Embryonic facial prominence (tissue), 1 donor: ENCODE measurements at regions not wholly inside any gene's neighbourhood (a gene's known extent, or its start where the extent isn't known, plus 50 kb on each side); places are given as distances from the start of the nearest gene placed in this dataset.

Experiments
- DNase-seq: peaks from one replicate; pipeline ENCODE4 v3.0.0-alpha.2; 2016; ENCODE audit errors: extremely low spot score

DNA sequence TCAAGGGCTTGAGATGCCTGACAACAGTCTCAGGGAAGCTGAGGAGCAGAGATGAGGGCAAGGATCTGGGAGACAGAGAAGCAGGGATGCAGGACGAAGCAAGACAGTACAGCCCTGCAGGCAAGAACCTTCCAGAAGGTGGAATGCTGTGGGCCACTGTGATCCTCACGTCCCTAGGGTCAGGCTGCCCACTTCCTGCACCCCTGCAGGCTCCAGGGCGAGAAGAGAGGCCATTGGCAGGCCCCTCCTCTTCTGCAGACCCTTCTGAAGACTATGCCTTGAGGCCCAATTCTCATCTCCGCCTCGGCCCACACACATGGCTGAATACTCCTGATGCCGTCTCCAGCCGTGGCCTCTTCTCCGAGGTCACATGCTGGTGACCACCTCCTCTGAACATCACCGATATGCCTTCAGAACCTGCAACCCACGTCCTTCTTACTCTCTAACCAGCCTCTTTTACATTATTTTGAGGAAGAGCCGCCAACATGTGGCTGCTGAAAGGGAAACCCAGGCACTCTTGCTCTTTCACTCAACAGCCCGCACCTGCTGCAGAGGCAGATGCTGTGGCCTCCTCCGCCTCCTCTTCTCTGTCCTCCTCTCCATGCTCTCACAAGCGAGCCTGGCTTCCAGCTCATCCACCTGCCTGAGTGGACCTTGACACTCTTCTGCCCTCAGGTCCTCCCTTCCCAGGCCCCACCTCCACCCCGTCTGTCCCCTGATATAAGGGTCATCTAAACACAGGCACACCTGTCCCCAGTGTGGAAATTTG, 181.5 kb downstream of the IRX2 start:
- no peak for DNase-seq

DNA sequence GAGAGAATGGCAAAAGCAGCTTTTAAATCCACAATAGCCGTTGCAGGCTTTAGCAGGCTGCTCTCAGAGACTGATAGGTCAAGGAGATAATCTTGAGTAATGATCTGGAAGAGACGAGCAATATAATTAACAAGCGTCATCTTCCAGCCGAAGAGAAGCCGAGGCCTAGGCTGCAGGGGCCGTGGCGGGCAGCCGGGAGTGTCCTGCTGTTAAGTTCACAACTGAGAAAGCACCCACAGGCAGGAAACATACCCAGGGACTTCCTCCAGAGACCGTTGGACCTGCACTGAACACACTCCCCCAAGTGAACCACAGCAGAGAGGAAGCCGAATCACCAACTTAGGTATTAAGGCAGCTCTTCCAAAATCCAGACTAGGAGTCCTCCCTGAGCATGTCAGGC, 182.3 kb downstream of the IRX2 start:
- DNase-seq = no peak

DNA sequence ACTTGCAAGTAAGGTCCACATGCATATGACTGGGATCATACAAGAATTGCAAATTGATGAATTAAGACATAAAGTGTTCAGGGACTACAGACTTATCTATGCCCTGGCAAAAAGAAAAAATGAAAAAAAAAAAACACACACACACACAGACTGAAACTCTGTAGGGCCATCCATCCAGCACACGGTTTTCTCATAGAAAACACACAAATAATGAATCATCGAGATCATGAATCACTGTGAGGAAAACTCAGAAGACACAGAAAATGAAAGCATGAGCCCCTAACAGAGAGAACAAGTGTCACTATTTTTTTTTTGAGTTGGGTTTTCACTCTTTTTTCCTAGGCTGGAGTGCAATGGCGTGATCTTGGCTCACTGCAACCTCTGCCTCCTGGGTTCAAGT, 185.2 kb downstream of the IRX2 start:
- DNase-seq = no peak

DNA sequence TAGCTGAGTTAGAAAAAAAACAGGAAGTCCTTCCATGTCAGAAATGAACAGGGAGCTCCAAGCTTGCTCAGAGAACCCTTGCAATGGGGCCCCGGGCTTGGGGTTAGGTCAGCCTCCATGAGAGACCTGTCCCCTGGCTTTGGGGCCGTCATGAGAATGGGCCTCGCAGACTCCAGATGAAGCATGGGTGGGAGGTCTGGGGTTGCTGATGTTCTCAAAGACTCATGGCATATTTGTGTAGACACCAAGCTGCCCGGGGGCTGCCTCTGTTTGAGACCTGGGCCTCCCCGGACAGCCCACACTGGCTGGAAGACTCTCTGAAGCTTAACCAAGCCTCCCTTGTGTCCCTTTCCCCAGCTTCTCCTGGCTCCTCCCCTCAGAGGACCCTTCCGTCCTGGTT, 186.3 kb downstream of the IRX2 start:
- no peak for DNase-seq

DNA sequence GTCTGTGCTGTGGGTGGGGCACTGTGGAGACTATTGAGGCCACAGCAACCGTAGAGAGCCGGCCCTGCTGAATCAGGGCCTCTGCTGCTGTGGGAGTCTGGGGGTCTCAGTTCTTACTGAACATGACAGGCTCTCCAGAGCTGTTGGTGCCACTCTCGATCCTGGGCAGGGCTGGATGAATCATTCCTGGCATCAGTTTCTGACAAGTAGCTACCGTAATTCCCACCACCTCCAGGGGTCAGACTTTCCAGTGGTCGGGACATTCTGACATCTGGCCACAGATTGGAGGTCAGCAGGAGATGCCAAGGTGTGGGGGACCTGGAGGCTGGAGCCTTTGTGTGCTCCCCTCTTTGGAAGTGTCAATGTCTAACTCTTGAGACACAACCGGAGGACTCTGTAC, 188.4 kb downstream of the IRX2 start:
- no peak for DNase-seq

DNA sequence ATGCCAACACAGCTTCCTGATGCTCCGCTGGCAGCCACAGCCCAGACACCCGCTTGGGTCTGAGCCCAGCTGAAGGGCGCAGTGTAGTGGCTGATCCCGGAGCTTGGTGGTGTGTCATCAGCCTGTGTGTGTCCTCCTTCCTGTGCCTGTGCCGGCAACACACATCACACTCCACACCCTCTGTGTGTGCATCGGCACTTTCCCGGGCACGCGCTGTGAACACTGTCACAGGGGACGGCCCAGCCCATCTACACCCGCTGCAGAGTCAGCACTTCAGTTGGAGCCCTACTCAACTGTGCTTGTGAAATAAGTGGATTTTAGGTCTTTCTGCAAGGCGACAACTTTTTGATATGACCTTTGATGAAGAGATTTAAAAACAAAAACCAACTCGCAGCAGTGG, 189.4 kb downstream of the IRX2 start:
- no peak for DNase-seq

DNA sequence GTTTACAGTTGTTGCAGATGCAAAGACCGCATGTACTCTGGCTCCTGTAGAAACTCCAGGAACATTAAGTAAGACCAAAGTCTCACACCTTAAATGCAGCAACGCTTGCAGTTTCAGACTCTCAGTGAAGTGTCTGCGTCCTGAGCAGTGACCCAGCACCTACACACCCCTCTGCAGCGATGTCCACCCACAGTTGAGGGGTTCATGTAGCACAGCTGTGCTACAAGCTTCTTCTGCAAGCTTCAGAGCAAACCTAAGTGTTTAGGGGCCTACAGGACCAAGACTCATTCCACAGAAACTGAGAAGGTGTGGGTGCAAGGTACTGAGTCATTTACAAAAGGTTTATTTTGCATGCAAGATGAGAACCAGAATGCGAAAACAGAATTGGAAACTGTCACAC, 191.0 kb downstream of the IRX2 start:
- no peak for DNase-seq

DNA sequence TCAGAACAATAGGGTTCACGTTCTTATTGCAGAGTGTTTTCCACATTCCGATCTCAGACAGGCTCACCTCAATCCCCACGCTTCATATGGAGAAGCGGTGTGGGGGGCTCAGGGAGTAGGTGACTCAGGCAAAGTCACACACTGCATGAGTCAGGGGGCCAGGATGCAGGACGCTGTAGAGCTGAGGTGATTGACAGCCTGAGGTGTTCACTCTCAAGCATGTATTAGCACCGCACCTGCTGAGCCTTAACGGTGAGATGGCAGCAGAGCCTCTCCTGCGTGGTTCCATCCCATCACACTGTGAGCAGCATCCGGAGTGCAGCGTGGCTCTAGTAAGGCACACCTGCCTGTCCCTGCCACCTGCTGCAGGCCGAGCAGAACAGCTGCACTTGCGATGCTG, 194.0 kb downstream of the IRX2 start:
- no peak for DNase-seq

DNA sequence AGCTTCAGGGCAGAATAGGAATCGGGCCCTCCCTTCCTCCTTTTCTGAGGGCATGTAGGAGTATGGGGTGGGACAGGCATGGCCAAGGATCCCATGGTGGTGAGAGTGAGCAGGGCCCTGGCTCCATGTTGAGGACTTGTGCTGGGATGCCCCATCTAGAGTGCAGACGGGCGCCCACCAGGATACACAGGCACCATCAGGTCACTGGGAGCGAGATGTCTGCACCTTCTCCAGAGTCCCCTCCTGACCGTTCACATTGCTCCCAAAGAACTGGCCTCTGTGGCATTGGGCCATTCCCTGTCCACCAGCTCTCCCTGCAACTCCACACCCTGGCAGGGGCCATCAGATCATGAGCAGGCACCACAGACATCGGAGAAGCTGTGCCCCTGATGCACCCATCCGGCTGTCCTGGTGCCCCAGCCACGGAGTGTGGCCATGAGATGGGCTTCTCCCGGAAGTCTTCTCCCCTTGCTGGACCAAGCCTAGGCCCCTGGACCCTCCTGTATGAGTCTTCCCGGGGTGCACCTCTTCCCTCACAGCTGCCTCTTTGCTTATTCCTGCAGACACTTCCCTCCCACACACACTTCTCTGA, 195.0 kb downstream of the IRX2 start:
- DNase-seq = no peak

DNA sequence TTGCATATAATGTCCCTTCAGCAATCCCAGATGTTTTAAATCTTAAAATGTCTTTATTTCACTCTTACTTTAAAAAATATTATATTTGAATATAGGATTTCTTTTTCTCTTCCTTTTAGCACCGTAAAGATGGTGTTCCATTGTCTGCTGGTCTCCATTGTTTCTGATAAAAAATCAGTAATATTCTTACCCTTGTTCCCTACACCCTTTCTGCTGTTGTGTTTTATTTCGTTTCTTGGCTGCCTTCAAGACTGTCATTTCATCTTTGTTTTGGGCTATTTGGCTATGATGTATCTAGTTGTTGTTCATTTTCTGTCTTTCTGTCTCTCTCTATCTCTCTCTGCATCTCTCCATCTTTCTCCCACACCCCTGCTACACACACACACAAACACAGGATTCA, 197.9 kb downstream of the IRX2 start:
- DNase-seq = no peak

DNA sequence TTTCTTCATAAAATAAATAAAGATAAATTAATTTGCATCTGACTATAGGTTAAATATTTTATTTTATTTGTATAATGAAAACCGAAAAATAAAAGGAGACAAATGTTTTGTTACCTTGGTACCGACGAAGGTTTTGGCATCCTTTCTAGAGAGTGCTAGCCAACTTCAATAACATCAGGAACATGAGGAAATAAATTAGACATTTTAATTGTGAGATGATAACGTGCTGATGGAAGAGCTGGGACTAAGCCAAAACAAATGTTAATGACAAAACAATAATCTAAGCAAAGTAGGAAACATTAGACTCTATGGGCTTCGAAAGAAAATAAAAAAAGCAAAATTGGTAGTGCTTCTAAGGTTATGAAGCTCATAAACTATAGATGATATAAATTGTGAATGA, 201.0 kb downstream of the IRX2 start:
- no peak for DNase-seq

DNA sequence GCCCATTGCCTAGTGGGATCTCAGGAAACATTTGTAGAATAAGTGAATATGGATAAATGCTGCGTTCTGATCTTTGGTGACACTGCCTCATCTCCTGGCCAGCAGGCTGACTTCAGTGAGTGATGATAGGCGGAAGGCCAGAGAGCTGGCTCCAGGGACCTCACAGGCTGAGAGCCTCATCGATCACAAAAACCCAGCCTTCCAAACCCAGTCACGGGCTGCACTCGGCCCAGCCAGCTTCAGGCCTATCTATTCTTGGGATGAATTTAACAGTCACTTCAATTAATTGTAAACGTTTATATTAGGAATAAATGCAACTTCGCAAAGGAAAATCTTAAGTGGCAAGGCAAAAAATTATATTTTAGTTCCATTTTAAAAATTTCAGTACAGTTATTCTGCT, 201.6 kb downstream of the IRX2 start:
- DNase-seq = no peak

DNA sequence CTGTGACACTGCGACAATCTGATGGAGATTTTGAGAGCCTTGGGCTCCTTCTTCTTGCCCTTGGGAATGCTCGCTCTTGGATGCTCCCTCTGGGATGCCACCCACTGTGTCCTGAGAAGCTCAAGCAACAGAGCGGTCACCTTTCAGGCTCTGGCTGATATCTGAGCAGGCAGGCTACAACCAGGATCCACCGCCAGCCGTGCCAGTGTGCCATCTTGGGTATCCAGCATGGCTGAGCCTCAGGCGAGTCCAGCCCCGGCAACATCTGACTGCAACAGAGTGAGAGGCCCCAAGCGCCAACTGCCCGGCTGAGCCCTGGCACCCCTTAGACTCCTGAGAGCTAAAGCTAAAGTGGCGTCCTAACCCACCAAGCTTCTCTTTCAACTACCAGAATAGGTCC, 202.1 kb downstream of the IRX2 start:
- no peak for DNase-seq

DNA sequence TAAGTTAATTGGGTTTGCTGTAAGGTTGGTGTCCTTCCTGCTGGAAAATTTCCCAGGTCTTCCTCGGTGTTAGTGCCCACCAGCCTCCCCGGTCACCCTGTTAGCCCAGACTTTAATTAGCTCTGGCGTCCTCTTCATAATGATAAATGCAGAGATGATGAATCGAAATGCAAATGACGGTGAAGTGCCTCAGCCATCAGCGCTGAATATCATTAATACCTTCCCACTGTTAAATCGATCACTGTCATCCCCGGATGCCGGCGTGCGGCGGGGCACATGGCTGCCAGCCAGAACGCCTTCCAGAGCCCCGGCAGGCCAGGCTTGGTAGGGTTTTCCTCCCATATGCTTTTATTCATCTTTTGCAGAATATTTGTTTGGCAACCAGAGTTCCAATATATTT, 204.5 kb downstream of the IRX2 start:
- no peak for DNase-seq

DNA sequence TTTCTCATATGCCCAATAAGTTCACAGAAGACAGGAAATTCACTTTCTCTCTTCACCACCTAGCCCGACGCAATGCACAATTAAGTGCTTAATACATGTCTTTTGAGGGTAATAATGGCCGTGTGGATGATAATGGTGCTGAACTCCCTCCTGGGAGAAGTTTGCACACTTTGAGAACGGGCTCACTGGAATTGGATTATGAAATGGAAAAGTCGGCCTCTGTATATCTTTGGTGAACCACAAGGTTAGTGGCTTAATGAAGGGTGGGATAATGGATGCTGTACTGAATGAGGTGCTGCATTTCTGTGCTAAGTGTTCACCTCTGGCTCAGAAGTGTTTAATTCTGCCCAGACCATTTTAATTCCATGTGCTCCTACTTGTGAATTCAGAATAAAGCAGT, 207.5 kb downstream of the IRX2 start:
- DNase-seq = no peak

DNA sequence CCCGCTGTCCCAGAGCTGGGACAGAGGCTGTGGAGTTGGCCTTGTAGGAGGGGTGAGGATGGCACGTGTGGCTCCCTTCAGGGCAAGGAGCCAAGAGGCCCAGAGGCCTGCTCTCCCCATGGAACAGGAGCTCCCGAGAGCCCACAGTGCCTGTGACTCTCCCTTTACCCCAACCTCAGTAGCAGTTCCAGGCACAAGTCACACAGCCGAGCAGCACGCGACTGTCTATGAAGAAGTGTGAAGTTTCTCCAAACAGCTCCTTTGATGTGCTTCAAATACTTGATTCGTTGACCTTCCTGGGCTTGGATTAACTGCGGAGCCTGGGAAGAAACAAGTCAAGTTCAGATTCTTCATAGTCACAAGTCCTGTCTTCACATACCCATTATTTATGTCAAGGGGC, 208.7 kb downstream of the IRX2 start:
- no peak for DNase-seq

DNA sequence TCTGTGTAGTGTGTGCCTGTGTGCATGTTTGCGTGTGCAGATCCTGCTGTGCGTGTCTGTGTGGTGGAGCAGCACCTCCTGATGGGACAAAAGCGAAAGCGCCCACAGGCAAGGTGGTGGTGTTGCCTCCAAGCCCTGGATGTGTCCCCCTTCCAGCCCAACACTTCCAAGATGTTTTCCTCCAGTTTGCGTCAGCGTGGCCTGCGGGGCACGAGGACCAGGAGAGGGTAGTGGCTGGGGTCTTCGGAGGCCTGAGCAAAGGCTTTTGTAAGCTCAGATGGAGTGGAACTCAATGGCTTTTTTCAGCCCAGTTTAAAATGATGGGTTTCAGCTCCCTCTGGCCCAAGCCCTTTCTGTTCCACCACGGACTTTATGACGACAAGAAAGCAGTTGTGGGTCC, 209.5 kb downstream of the IRX2 start:
- no peak for DNase-seq

DNA sequence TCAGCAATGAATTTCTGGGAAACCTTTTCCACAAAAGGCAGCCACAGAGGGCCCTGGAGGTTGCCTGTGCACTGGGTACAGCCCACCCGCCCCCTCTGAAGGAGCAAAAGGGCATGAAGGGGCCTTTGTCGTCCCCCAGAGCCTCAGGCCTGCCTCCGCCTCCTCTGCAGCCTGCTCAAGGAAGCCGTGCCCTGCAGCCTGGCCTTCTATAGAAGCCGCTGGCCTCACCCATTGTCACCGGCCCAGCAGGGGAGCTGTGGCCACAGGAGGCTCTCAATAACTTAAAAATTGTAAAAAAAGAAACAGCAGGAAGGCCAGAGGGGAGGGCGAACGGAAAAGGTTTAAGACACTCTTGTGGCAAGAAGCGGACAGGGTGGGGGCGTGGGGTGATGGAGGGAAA, 213.3 kb downstream of the IRX2 start:
- DNase-seq = no peak

DNA sequence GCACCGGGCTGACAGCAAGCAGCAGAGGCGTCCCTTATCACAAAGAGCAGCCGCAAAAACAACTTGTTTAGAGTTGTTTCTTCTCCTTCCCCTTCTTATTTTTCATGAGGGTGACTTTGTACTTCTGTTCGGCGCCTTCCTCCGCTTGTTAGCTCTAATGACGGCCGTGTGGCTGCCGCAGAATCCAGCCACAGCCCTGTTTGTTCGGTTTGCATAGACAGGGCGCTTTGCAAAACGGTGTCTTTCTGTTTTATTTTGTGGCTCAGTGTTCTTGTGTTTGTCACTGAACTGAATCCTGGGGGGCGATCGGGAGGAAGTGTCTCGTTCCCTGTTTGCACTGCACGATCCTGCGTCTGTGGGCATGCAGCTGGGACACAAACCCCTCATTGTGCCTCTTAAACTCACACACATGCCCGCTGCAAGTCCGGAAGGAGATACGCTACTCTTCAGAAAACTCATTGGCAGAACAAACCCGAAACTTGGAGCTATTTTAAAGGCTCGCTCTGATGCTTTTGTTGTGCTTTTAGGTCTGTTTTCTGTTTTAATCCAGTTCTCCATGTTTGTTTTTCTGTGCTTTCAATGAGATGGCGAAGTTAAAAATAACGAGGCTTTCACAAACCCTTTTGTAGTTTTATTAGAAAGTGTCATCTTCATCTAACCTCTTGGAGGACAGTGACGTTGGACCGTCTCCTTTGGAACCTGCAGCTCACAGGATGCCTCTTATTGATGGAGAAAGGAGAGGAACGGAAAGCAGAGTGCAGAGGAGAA, 213.9 kb downstream of the IRX2 start:
- no peak for DNase-seq

DNA sequence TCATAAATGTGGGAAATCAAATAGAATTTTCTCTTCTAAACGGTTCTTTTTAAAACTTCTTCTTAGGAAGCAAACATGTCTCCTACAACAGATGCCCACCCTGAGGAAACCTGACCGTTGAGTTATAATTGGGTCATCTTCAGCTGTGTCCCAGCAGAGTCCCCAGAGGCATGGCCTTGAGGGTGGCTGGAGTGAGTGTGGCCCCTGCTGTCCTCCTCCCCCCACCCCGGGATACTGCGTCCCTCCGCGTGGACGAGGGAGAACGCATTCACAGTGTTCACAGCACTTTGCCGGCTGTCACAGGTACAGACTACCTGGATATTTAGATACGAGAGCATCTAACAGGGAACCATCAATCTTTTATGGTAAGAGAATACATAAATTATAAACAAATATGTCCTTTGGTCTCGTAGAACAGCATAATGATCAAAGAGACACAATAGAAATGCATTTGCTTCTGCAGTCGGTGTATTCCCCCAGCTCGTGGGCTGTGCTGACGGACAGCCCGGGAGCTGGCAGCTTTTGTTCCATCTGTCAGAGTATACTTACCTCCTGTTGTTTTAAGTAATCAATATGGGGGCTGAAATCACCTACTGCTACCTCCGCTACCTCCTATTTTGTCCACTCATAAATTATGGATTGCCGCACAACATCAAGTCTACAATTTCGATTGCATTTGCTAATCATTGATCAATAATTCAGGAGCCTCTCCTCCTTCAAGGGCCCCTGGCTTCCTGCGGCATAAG, 214.7 kb downstream of the IRX2 start:
- no peak for DNase-seq

DNA sequence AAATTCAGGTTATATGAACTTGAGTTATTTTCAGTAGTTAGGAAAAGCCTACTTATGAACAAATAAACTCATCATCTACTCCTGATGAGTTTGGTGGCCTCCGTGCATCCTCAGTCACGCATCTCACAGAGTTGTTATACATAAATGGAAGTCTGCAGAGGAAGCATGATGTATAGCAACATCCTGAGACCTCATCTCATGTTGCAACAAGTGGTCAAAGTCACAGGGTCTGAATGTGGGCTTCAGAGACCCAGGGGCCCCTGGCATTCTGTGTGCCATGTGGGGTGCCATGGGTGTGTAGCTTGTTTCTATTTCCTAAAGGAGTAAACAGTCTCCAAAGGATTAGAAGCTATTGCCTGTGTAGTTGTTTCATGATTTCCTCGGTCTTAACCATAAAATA, 216.5 kb downstream of the IRX2 start:
- DNase-seq = no peak

DNA sequence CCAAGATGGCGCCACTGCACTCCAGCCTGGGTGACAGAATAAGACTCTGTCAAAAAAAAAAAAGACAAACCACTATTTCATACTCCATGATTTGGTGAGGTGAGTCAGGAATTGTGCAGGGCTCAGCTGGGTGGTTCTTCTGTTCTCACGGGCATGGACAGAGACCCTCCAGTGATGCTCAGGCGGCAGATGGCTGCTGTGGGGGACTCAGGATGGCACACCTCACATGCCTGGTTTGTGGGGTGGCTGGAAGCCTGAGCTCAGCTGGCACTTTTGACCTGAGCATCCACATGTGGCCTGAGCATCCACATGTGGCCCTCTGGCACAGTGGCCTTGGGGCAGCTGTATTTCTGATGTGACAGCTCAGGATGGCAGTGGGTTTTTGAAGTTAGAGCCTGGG, 217.2 kb downstream of the IRX2 start:
- DNase-seq = no peak
